HCEC 1CT (cell line): ENCODE measurements at regions not wholly inside any gene's neighbourhood (a gene's known extent, or its start where the extent isn't known, plus 50 kb on each side); places are given as distances from the start of the nearest gene placed in this dataset.

Source experiments
- DNase-seq: peaks from one replicate; pipeline ENCODE4 v3.0.0-alpha.2; 2017

GRCh38 chr11:98798333-98798732, 222.4 kb upstream of the CNTN5 start:
- no peak for DNase-seq

GRCh38 chr11:98800696-98801095, 220.1 kb upstream of the CNTN5 start:
- DNase-seq, result no peak

- no peak for DNase-seq
Observed at GRCh38 chr11:98828986-98829708, 191.6 kb upstream of the CNTN5 start.

GRCh38 chr11:98829971-98830370, 190.8 kb upstream of the CNTN5 start:
- no peak for DNase-seq

GRCh38 chr11:98834776-98835175, 186.0 kb upstream of the CNTN5 start:
- DNase-seq, result no peak

- DNase-seq, result no peak
Observed at GRCh38 chr11:98835335-98835734, 185.4 kb upstream of the CNTN5 start.

GRCh38 chr11:98836156-98836555, 184.6 kb upstream of the CNTN5 start:
- no peak for DNase-seq

GRCh38 chr11:98842187-98842586, 178.6 kb upstream of the CNTN5 start:
- no peak for DNase-seq

GRCh38 chr11:98862169-98862568, 158.6 kb upstream of the CNTN5 start:
- DNase-seq, result no peak

- DNase-seq, result no peak
Observed at GRCh38 chr11:98871690-98872089, 149.1 kb upstream of the CNTN5 start.

- DNase-seq, result no peak
Observed at GRCh38 chr11:98874050-98874449, 146.7 kb upstream of the CNTN5 start.

GRCh38 chr11:98895936-98896335, 124.8 kb upstream of the CNTN5 start:
- DNase-seq, result no peak

- DNase-seq, result no peak
Observed at GRCh38 chr11:98940913-98941312, 79.8 kb upstream of the CNTN5 start.

- no peak for DNase-seq
Observed at GRCh38 chr11:98944461-98944860, 76.3 kb upstream of the CNTN5 start.

GRCh38 chr11:98952107-98952506, 68.6 kb upstream of the CNTN5 start:
- DNase-seq, result no peak

- DNase-seq, result no peak
Observed at GRCh38 chr11:98955551-98955950, 65.2 kb upstream of the CNTN5 start.

GRCh38 chr11:98964146-98964545, 56.6 kb upstream of the CNTN5 start:
- DNase-seq, result no peak

GRCh38 chr11:98965358-98965757, 55.4 kb upstream of the CNTN5 start:
- no peak for DNase-seq

GRCh38 chr11:98965775-98966174, 55.0 kb upstream of the CNTN5 start:
- no peak for DNase-seq

- DNase-seq, result no peak
Observed at GRCh38 chr11:98967005-98967404, 53.7 kb upstream of the CNTN5 start.
